ENCODE measurements at regions not wholly inside any gene's neighbourhood (a gene's known extent, or its start where the extent isn't known, plus 50 kb on each side); places are given as distances from the start of the nearest gene placed in this dataset.

DNA sequence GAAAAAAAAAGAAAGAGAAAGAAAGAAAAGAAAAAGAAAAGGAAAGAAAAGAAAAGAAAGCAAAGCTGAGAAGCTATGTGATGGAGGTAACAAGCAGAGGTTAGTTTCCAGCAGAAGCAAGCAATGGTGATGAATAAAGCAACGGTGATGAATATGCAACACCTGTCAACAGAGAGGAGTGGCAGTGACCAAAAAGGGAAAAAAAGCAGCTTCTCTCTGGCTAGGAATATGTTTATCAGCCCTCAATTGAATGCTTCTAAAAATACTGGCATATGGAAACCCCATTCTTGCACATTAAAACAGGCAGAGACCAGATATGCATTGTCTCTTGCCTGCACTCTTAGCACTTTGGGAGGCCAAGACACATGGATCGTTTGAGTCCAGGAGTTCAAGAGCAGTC, 100.9 kb downstream of the GJA1 start:
- Histone ChIP-seq H3K9me3 (ENCODE audit: control insufficient read depth, insufficient read depth, low read length) (no peaks in the 10 kb centered on the region), H3K4me3 (ENCODE audit: low read length) (no peak overlapping the region), H3F3A (ENCODE audit: control insufficient read depth, insufficient read depth) (no peaks in the 10 kb centered on the region), H3K4me1 (ENCODE audit: control insufficient read depth, low read length) (no peaks in the 10 kb centered on the region), H3K36me3 (ENCODE audit: control insufficient read depth, low read length) (no peaks in the 10 kb centered on the region), H3K79me2 (ENCODE audit: control insufficient read depth, low read length) (no peaks in the 10 kb centered on the region), H3K9me2 (replicated peaks; ENCODE audit: control insufficient read depth, low read length) (no peaks in the 10 kb centered on the region), H4K20me1 (ENCODE audit: control insufficient read depth, insufficient read depth, low read depth, low read length) (no peaks in the 10 kb centered on the region), H3K27ac (ENCODE audit: low read depth, low read length) (no peak overlapping the region), H3K27me3 (ENCODE audit: control insufficient read depth, low read length) (no peaks in the 10 kb centered on the region), H3K4me2 (ENCODE audit: low read length) (no peak overlapping the region)
- TF ChIP-seq EZH2phosphoT487 (IDR thresholded peaks at IDR 0.05; ENCODE audit: borderline replicate concordance, low read length), result no peak
- TF ChIP-seq, protein P1, sequence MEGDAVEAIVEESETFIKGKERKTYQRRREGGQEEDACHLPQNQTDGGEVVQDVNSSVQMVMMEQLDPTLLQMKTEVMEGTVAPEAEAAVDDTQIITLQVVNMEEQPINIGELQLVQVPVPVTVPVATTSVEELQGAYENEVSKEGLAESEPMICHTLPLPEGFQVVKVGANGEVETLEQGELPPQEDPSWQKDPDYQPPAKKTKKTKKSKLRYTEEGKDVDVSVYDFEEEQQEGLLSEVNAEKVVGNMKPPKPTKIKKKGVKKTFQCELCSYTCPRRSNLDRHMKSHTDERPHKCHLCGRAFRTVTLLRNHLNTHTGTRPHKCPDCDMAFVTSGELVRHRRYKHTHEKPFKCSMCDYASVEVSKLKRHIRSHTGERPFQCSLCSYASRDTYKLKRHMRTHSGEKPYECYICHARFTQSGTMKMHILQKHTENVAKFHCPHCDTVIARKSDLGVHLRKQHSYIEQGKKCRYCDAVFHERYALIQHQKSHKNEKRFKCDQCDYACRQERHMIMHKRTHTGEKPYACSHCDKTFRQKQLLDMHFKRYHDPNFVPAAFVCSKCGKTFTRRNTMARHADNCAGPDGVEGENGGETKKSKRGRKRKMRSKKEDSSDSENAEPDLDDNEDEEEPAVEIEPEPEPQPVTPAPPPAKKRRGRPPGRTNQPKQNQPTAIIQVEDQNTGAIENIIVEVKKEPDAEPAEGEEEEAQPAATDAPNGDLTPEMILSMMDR (IDR thresholded peaks at IDR 0.05; ENCODE audit: low read depth, low read length, poor library complexity, severe bottlenecking), result no peak

DNA sequence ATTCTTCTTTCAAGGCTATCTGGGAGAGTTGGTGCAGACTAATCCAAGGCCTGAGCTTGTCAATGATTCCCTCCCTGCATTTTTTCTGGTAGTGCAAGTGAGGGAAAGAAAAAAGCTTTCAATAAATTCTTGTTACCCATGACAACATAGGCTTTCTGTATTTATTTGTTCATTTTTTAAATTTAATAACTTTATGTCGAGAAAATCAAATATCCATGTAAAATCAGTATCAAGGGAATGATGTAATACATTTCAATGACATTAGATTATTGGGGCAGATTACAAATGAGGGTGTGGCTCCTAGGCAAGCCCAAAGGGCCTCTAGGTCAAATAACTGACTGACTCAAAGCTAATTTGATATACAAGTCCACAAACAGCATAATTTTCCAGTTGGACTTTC, 104.0 kb downstream of the GJA1 start:
- Histone ChIP-seq H3K4me2 (ENCODE audit: low read length) (no peak overlapping the region), H4K20me1 (ENCODE audit: control insufficient read depth, insufficient read depth, low read depth, low read length) (no peaks in the 10 kb centered on the region), H3K36me3 (ENCODE audit: control insufficient read depth, low read length) (no peaks in the 10 kb centered on the region), H3K4me1 (ENCODE audit: control insufficient read depth, low read length) (no peaks in the 10 kb centered on the region), H3K4me3 (ENCODE audit: low read length) (no peak overlapping the region), H3K9me3 (ENCODE audit: control insufficient read depth, insufficient read depth, low read length) (no peaks in the 10 kb centered on the region), H3F3A (ENCODE audit: control insufficient read depth, insufficient read depth) (no peaks in the 10 kb centered on the region), H3K9me2 (replicated peaks; ENCODE audit: control insufficient read depth, low read length) (no peaks in the 10 kb centered on the region), H3K27ac (ENCODE audit: low read depth, low read length) (no peak overlapping the region), H3K27me3 (ENCODE audit: control insufficient read depth, low read length) (no peaks in the 10 kb centered on the region), H3K79me2 (ENCODE audit: control insufficient read depth, low read length) (no peaks in the 10 kb centered on the region)
- TF ChIP-seq, protein P1 (IDR thresholded peaks at IDR 0.05; ENCODE audit: low read depth, low read length, poor library complexity, severe bottlenecking), result no peak
- no peak for TF ChIP-seq EZH2phosphoT487 (IDR thresholded peaks at IDR 0.05; ENCODE audit: borderline replicate concordance, low read length)

DNA sequence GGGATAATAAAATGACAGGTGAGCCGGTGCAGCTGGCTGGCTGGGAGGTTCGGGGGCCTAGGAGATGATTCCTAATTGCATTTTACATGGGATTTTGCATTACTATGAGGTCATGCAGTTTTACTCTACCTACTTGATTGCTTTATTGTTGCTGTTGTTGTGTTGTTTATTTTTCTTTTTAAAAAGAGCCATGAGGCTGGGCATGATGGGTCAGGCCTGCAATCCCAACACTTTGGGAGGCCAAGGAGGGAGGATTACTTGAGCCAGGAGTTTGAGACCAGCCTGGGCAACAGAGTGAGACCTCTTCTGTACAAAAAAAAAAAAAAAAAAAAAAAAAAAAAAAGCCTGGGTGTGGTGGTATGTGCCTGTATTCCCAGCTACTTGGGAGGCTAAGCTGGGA, 104.8 kb downstream of the GJA1 start:
- Histone ChIP-seq H3K9me3 (ENCODE audit: control insufficient read depth, insufficient read depth, low read length) (no peaks in the 10 kb centered on the region), H3K4me3 (ENCODE audit: low read length) (no peak overlapping the region), H3F3A (ENCODE audit: control insufficient read depth, insufficient read depth) (no peaks in the 10 kb centered on the region), H4K20me1 (ENCODE audit: control insufficient read depth, insufficient read depth, low read depth, low read length) (no peaks in the 10 kb centered on the region), H3K79me2 (ENCODE audit: control insufficient read depth, low read length) (no peaks in the 10 kb centered on the region), H3K27ac (ENCODE audit: low read depth, low read length) (no peak overlapping the region), H3K4me1 (ENCODE audit: control insufficient read depth, low read length) (no peaks in the 10 kb centered on the region), H3K9me2 (replicated peaks; ENCODE audit: control insufficient read depth, low read length) (no peaks in the 10 kb centered on the region), H3K4me2 (ENCODE audit: low read length) (no peak overlapping the region), H3K27me3 (ENCODE audit: control insufficient read depth, low read length) (no peaks in the 10 kb centered on the region), H3K36me3 (ENCODE audit: control insufficient read depth, low read length) (no peaks in the 10 kb centered on the region)
- no peak for TF ChIP-seq EZH2phosphoT487 (IDR thresholded peaks at IDR 0.05; ENCODE audit: borderline replicate concordance, low read length)
- TF ChIP-seq, protein P1 (IDR thresholded peaks at IDR 0.05; ENCODE audit: low read depth, low read length, poor library complexity, severe bottlenecking), result no peak

DNA sequence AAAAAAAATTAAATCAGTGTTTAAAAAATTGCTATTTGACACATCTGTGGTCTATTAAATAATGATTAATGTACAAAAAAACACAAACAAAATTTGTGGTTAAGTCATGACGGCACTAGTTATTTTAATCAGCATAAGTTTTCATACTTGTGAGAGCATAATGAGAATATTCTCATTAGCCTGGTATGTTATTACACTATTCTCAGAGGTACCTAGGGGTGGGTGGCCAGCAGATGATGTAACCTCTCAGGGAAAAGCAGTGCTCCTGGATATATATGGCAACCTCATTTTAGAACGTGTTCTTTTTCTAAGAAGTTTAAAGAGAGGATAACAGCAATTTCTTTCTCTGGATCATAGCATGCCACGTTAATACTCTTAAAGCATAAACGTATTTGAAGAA, 109.2 kb downstream of the GJA1 start:
- Histone ChIP-seq H3K27ac (ENCODE audit: low read depth, low read length) (no peak overlapping the region), H3K4me3 (ENCODE audit: low read length) (no peak overlapping the region), H3F3A (ENCODE audit: control insufficient read depth, insufficient read depth) (no peaks in the 10 kb centered on the region), H3K4me1 (ENCODE audit: control insufficient read depth, low read length) (no peaks in the 10 kb centered on the region), H3K4me2 (ENCODE audit: low read length) (no peak overlapping the region), H3K79me2 (ENCODE audit: control insufficient read depth, low read length) (no peaks in the 10 kb centered on the region), H3K9me2 (replicated peaks; ENCODE audit: control insufficient read depth, low read length) (no peaks in the 10 kb centered on the region), H3K36me3 (ENCODE audit: control insufficient read depth, low read length) (no peaks in the 10 kb centered on the region), H3K27me3 (ENCODE audit: control insufficient read depth, low read length) (no peaks in the 10 kb centered on the region), H4K20me1 (ENCODE audit: control insufficient read depth, insufficient read depth, low read depth, low read length) (no peaks in the 10 kb centered on the region), H3K9me3 (ENCODE audit: control insufficient read depth, insufficient read depth, low read length) (no peaks in the 10 kb centered on the region)
- TF ChIP-seq EZH2phosphoT487 (IDR thresholded peaks at IDR 0.05; ENCODE audit: borderline replicate concordance, low read length), result no peak
- TF ChIP-seq, protein P1 (IDR thresholded peaks at IDR 0.05; ENCODE audit: low read depth, low read length, poor library complexity, severe bottlenecking), result no peak

Measured in DOHH2 (cell line).